Esophagus muscularis mucosa (tissue), 3 donors: ENCODE measurements at regions not wholly inside any gene's neighbourhood (a gene's known extent, or its start where the extent isn't known, plus 50 kb on each side); places are given as distances from the start of the nearest gene placed in this dataset.

Source experiments
- CTCF ChIP-seq, 3 experiments: fragments of 200-600 bp in 2 of 3; fragments of 450-650 bp in 1 of 3; sonication (generic) in 2 of 3; IDR thresholded peaks; one replicate each; pipeline ENCODE4 v1.5.1; 2017 to 2019; ENCODE audit warnings: antibody characterized with exemption in 3 of 3, mild to moderate bottlenecking in 2 of 3, moderate library complexity in 1 of 3
- POLR2A ChIP-seq: fragments of 450-650 bp; IDR thresholded peaks from one replicate; pipeline ENCODE4 v1.6.1; 2017; ENCODE audit warnings: antibody characterized with exemption, moderate library complexity, mild to moderate bottlenecking, low read depth

DNA sequence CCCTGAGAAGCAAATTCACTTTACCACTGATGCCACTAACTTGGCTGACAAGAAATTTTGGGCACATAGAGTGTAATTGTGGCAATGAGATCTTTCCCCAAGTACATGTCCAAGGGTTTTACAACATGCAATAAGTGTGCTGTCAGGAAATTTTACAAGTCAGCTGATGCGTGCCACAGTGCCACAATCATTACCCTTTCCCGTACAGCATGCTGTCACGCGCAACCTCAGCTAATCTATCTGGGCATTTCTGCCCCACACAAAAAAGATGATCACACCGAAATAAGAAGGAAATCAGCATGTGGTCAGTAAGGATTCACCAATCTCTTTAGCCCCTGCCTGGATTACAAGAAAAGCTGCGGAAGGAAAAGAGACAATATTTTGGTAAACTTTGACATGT, 163.6 kb upstream of the PREP start:
- TF ChIP-seq CTCF (IDR thresholded peaks at IDR 0.05) = no peak
- no peak for TF ChIP-seq POLR2A
